Neural progenitor cell (in vitro differentiated cells): ENCODE measurements at regions not wholly inside any gene's neighbourhood (a gene's known extent, or its start where the extent isn't known, plus 50 kb on each side); places are given as distances from the start of the nearest gene placed in this dataset.

Experiments used
- DNase-seq: peaks from one replicate; pipeline ENCODE4 v3.0.0-alpha.2; 2016; ENCODE audit warnings: low spot score
- H2AFZ ChIP-seq: fragments of 200-600 bp; sonication (generic); replicated peaks from 2 replicates; pipeline ENCODE4 v1.6.1; 2016; ENCODE audit warnings: antibody characterized with exemption
- H3F3A ChIP-seq: fragments of 200-600 bp; sonication (generic); 2 replicates; pipeline ENCODE4 v1.6.1; 2016; ENCODE audit warnings: antibody characterized with exemption, low read depth
- H3K27ac ChIP-seq: fragments of 200-600 bp; sonication (generic); 2 replicates; pipeline ENCODE4 v1.5.1; 2016; ENCODE audit warnings: mild to moderate bottlenecking
- H3K27me3 ChIP-seq: fragments of 200-600 bp; sonication (generic); 2 replicates; pipeline ENCODE4 v1.6.1; 2016; ENCODE audit warnings: mild to moderate bottlenecking, moderate library complexity
- H3K36me3 ChIP-seq: fragments of 200-600 bp; sonication (generic); 2 replicates; pipeline ENCODE4 v1.5.1; 2016
- H3K4me1 ChIP-seq: fragments of 200-600 bp; sonication (generic); 2 replicates; pipeline ENCODE4 v1.6.1; 2016; ENCODE audit warnings: mixed run types
- H3K4me2 ChIP-seq: fragments of 200-600 bp; sonication (generic); 2 replicates; pipeline ENCODE4 v1.6.1; 2016
- H3K4me3 ChIP-seq: fragments of 200-600 bp; sonication (generic); 2 replicates; pipeline ENCODE4 v1.5.1; 2016
- H3K79me2 ChIP-seq: fragments of 200-600 bp; sonication (generic); 2 replicates; pipeline ENCODE4 v1.6.1; 2016; ENCODE audit warnings: low read depth
- H3K9ac ChIP-seq: fragments of 200-600 bp; sonication (generic); 2 replicates; pipeline ENCODE4 v1.6.1; 2016
- H3K9me3 ChIP-seq: fragments of 200-600 bp; sonication (generic); 2 replicates; pipeline ENCODE4 v1.5.1; 2016; ENCODE audit warnings: low read depth
- H4K20me1 ChIP-seq: fragments of 200-600 bp; sonication (generic); 2 replicates; pipeline ENCODE4 v1.6.1; 2016; ENCODE audit warnings: low read depth
- H3K27ac Mint-ChIP-seq: 3 replicates; pipeline ENCODE4 v1.8.0; 2021; ENCODE audit warnings: mixed read lengths
- H3K27me3 Mint-ChIP-seq: 2 replicates; pipeline ENCODE4 v1.8.0; 2022; ENCODE audit warnings: low read depth, mild to moderate bottlenecking, inconsistent platforms, moderate library complexity, mixed read lengths; ENCODE audit not compliant: insufficient read depth
- H3K36me3 Mint-ChIP-seq: 3 replicates; pipeline ENCODE4 v1.8.0; 2021; ENCODE audit warnings: mixed read lengths
- H3K4me1 Mint-ChIP-seq: 3 replicates; pipeline ENCODE4 v1.8.0; 2021; ENCODE audit warnings: mixed read lengths
- H3K4me3 Mint-ChIP-seq: 3 replicates; pipeline ENCODE4 v1.8.0; 2021; ENCODE audit warnings: mild to moderate bottlenecking, moderate library complexity, mixed read lengths
- H3K9me3 Mint-ChIP-seq: 3 replicates; pipeline ENCODE4 v1.8.0; 2020; ENCODE audit warnings: mixed read lengths
- CTCF ChIP-seq: fragments of 200-600 bp; sonication (generic); IDR thresholded peaks from 2 replicates; pipeline ENCODE4 v1.5.1; 2017; ENCODE audit warnings: antibody characterized with exemption, mild to moderate bottlenecking
- EZH2 ChIP-seq: fragments of 200-600 bp; sonication (generic); IDR thresholded peaks from 2 replicates; pipeline ENCODE4 v1.6.1; 2017; ENCODE audit warnings: antibody characterized with exemption, mild to moderate bottlenecking, moderate library complexity
- EZH2phosphoT487 ChIP-seq: fragments of 200-600 bp; sonication (generic); IDR thresholded peaks from 2 replicates; pipeline ENCODE4 v1.6.1; 2017; ENCODE audit warnings: antibody characterized with exemption

GRCh38 chrX:115437841-115438595 is 123.0 kb upstream of the PLS3 start:
- no peak overlapping the region for H3K4me3 Mint-ChIP-seq

GRCh38 chrX:115448146-115448545 is 112.8 kb upstream of the PLS3 start:
- no peaks in the 10 kb centered on the region for H3K27me3 ChIP-seq
- no peaks in the 10 kb centered on the region for H3K27me3 Mint-ChIP-seq
- H2AFZ ChIP-seq: no peak overlapping the region
- TF ChIP-seq EZH2 (no peak), CTCF (no peak), EZH2phosphoT487 (no peak)
- no peaks in the 10 kb centered on the region for H3F3A ChIP-seq
- H3K79me2 ChIP-seq: no peaks in the 10 kb centered on the region
- H3K4me3 ChIP-seq: no peak overlapping the region
- H3K4me1 Mint-ChIP-seq: peaks cover 12% of the 10 kb centered on the region
- no peaks in the 10 kb centered on the region for H3K36me3 Mint-ChIP-seq
- DNase-seq: no peak
- H3K4me2 ChIP-seq: no peak overlapping the region
- H4K20me1 ChIP-seq: no peaks in the 10 kb centered on the region
- H3K4me1 ChIP-seq: peaks cover 14% of the 10 kb centered on the region
- no peak overlapping the region for H3K27ac Mint-ChIP-seq
- no peak overlapping the region for H3K4me3 Mint-ChIP-seq
- no peaks in the 10 kb centered on the region for H3K9me3 ChIP-seq
- no peak overlapping the region for H3K27ac ChIP-seq
- no peaks in the 10 kb centered on the region for H3K9me3 Mint-ChIP-seq
- no peak overlapping the region for H3K9ac ChIP-seq
- H3K36me3 ChIP-seq: no peaks in the 10 kb centered on the region

More at GRCh38 chrX:115437841-115438595, 123.0 kb upstream of the PLS3 start:
- H3K9me3 ChIP-seq: no peaks in the 10 kb centered on the region
- Mint-ChIP-seq H3K27ac (no peak overlapping the region), H3K4me1 (peaks cover 3% of the 10 kb centered on the region), H3K9me3 (peaks cover 13% of the 10 kb centered on the region), H3K36me3 (no peaks in the 10 kb centered on the region), H3K27me3 (no peaks in the 10 kb centered on the region)
- no peaks in the 10 kb centered on the region for H3K79me2 ChIP-seq
- peaks cover 4% of the 10 kb centered on the region for H3K4me1 ChIP-seq
- H4K20me1 ChIP-seq: no peaks in the 10 kb centered on the region
- no peak overlapping the region for H3K4me3 ChIP-seq
- no peak overlapping the region for H3K4me2 ChIP-seq
- H3K36me3 ChIP-seq: no peaks in the 10 kb centered on the region
- H3F3A ChIP-seq: no peaks in the 10 kb centered on the region
- H3K27ac ChIP-seq: no peak overlapping the region
- TF ChIP-seq EZH2: no peak
- TF ChIP-seq EZH2phosphoT487: no peak
- TF ChIP-seq CTCF: no peak
- no peaks in the 10 kb centered on the region for H3K27me3 ChIP-seq
- H2AFZ ChIP-seq: no peak overlapping the region
- DNase-seq: no peak
- H3K9ac ChIP-seq: no peak overlapping the region

- Histone ChIP-seq H2AFZ (no peak overlapping the region), H3K27ac (no peak overlapping the region), H3K9me3 (no peaks in the 10 kb centered on the region), H3K4me1 (peaks cover 14% of the 10 kb centered on the region), H3K36me3 (no peaks in the 10 kb centered on the region), H3K4me2 (no peak overlapping the region), H3F3A (no peaks in the 10 kb centered on the region), H3K4me3 (no peak overlapping the region), H3K9ac (no peak overlapping the region), H3K79me2 (no peaks in the 10 kb centered on the region), H3K27me3 (no peaks in the 10 kb centered on the region), H4K20me1 (no peaks in the 10 kb centered on the region)
- H3K9me3 Mint-ChIP-seq: no peaks in the 10 kb centered on the region
- TF ChIP-seq CTCF (no peak), EZH2 (no peak), EZH2phosphoT487 (no peak)
- H3K36me3 Mint-ChIP-seq: no peaks in the 10 kb centered on the region
- H3K27ac Mint-ChIP-seq: no peak overlapping the region
- H3K4me3 Mint-ChIP-seq: no peak overlapping the region
- no peaks in the 10 kb centered on the region for H3K27me3 Mint-ChIP-seq
- no peak for DNase-seq
- H3K4me1 Mint-ChIP-seq: peaks cover 10% of the 10 kb centered on the region
Observed at GRCh38 chrX:115449742-115450141, 111.2 kb upstream of the PLS3 start.
